ENCODE measurements at regions not wholly inside any gene's neighbourhood (a gene's known extent, or its start where the extent isn't known, plus 50 kb on each side); places are given as distances from the start of the nearest gene placed in this dataset.

- Histone ChIP-seq H2AFZ (ENCODE audit: low read depth, low read length) (no peak overlapping the region), H3K36me3 (ENCODE audit: control insufficient read depth, insufficient read depth, low read length) (no peaks in the 10 kb centered on the region), H3K79me2 (ENCODE audit: control insufficient read depth, insufficient read depth, low read length) (no peaks in the 10 kb centered on the region), H3K9me3 (replicated peaks; ENCODE audit: control insufficient read depth, insufficient read depth, low read depth, low read length) (no peaks in the 10 kb centered on the region), H3K4me1 (replicated peaks in 1 of 2; ENCODE audit: control insufficient read depth in 2 of 2, insufficient read depth in 2 of 2, low read length in 2 of 2) (no peaks in the 10 kb centered on the region), H3K9ac (ENCODE audit: insufficient read depth in 1 of 2, low read depth in 2 of 2, low read length in 2 of 2) (no peak overlapping the region), H3K27ac (ENCODE audit: extremely low read depth, low read depth, low read length) (no peak overlapping the region), H3K9me1 (ENCODE audit: control insufficient read depth, insufficient read depth, low read length) (no peaks in the 10 kb centered on the region), H3K27me3 (ENCODE audit: control insufficient read depth in 2 of 2, insufficient read depth in 2 of 2, low read length in 2 of 2) (no peaks in the 10 kb centered on the region), H4K20me1 (replicated peaks; ENCODE audit: control insufficient read depth, insufficient read depth, low read length) (no peaks in the 10 kb centered on the region), H3K4me2 (ENCODE audit: insufficient read depth, low read length) (no peak overlapping the region), H3K4me3 (no peak overlapping the region)
- WGBS (ENCODE audit: insufficient coverage, low coverage, missing lambda C conversion rate) = 0% methylated on average over 1 of the region's 2 CpGs
- CTCF ChIA-PET (ENCODE audit: low intra/inter-chr PET ratio) = no interaction called here
- ATAC-seq = no peak
- BruUV-seq (replicated peaks) = no TSS peak
- intact Hi-C loops (cut with micrococcal nuclease) = no loop called here
- in situ Hi-C loops (cut with MboI) = no loop called here
- POLR2A ChIA-PET = no interaction called here
- FAIRE-seq = no peak
- TF ChIP-seq CEBPG (CRISPR knock-in tag; IDR thresholded peaks at IDR 0.05) (no peak), CEBPG (tag; conservative IDR thresholded peaks at IDR 0.05 in 1 of 2, IDR thresholded peaks at IDR 0.05 in 1 of 2) (0 out of 4 replicates have a peak, but pooled peaks of 1 of the 2 experiments have one; percentile 7), PCBP1 (IDR thresholded peaks at IDR 0.05; ENCODE audit: low read depth, low read length, poor library complexity, severe bottlenecking) (no peak), HMG20A (CRISPR knock-in tag; conservative IDR thresholded peaks at IDR 0.05) (no peak), ZNF253 (CRISPR knock-in tag; conservative IDR thresholded peaks at IDR 0.05) (no peak), KLF13 (tag; IDR thresholded peaks at IDR 0.05; ENCODE audit: borderline replicate concordance, low read depth) (no peak)
- TF ChIP-seq, protein P1, sequence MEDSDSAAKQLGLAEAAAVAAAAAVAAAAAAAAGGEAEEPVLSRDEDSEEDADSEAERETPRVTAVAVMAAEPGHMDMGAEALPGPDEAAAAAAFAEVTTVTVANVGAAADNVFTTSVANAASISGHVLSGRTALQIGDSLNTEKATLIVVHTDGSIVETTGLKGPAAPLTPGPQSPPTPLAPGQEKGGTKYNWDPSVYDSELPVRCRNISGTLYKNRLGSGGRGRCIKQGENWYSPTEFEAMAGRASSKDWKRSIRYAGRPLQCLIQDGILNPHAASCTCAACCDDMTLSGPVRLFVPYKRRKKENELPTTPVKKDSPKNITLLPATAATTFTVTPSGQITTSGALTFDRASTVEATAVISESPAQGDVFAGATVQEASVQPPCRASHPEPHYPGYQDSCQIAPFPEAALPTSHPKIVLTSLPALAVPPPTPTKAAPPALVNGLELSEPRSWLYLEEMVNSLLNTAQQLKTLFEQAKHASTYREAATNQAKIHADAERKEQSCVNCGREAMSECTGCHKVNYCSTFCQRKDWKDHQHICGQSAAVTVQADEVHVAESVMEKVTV (CRISPR knock-in tag; IDR thresholded peaks at IDR 0.05) = no peak
- no peak for DNase-seq (ENCODE audit: extremely low read depth in 1 of 4, low spot score in 3 of 4)
Measured at GRCh38 chr9:13806714-13807113, 507.2 kb downstream of the NFIB start.

Data from K562 (cell line).